HCT116 (cell line): ENCODE measurements at regions not wholly inside any gene's neighbourhood (a gene's known extent, or its start where the extent isn't known, plus 50 kb on each side); places are given as distances from the start of the nearest gene placed in this dataset.

Experiments
- ATAC-seq: fragments of 200-7000 bp; cut with Tn5 transposase; 2 replicates; pipeline ENCODE4 v1.9.1; 2020; ENCODE audit warnings: mild to moderate bottlenecking, moderate library complexity
- BruUV-seq: library from RNA; stranded (reverse); fragments of 400-500 nt; replicated peaks from 2 replicates; lab custom pipeline; 2021; lab: Mats Ljungman, UMichigan
- CTCF ChIA-PET: fragments of 300-600 bp; sonication (Branson Sonifier 250); formaldehyde crosslinking; loops from one replicate; lab custom pipeline; 2021; ENCODE audit warnings: antibody characterized with exemption; lab: Charles Lee
- POLR2A ChIA-PET: fragments of 300-600, 350-600 bp; sonication (Branson Sonifier 250); formaldehyde crosslinking; loops from one replicate; lab custom pipeline; 2021; ENCODE audit warnings: antibody characterized with exemption; lab: Charles Lee
- RAD21 ChIA-PET, 2 experiments: fragments of 300-600 bp; sonication (Branson Sonifier 250); formaldehyde crosslinking; loops; one replicate each; lab custom pipeline; 2023; ENCODE audit warnings: low total read pairs in 2 of 2; ENCODE audit not compliant: uncharacterized antibody in 2 of 2, unreplicated experiment in 2 of 2, low non-redundant PET in 1 of 2; lab: Charles Lee
- DNase-seq: peaks from one replicate; pipeline ENCODE4 v3.0.0-alpha.2; 2010; ENCODE audit warnings: low read depth, low spot score
- H2AFZ ChIP-seq: fragments of 200-600 bp; shearing (Covaris generic), sonication (generic); 2 replicates; pipeline ENCODE4 v1.6.1; 2017; ENCODE audit warnings: low read depth, mixed run types, mixed read lengths, antibody characterized with exemption, low read length; ENCODE audit not compliant: poor library complexity, severe bottlenecking
- H3K27ac ChIP-seq: 2 replicates; pipeline ENCODE4 v1.5.1; 2012; ENCODE audit warnings: low read depth, low read length
- H3K27me3 ChIP-seq: fragments of 200-600 bp; sonication (generic); 2 replicates; pipeline ENCODE4 v1.6.1; 2016; ENCODE audit warnings: mixed run types, low read length, mixed read lengths; ENCODE audit not compliant: insufficient read depth
- H3K36me3 ChIP-seq, 2 experiments: fragments of 200-500 bp in 1 of 2; fragments of 200-600 bp in 1 of 2; sonication (Bioruptor generic) in 1 of 2; sonication (generic) in 1 of 2; 2 replicates each; pipeline versions ENCODE4 v1.5.1 to v1.6.1; 2014 to 2016; ENCODE audit warnings: low read length in 2 of 2, inconsistent platforms in 1 of 2, mixed read lengths in 1 of 2, mixed run types in 1 of 2; ENCODE audit not compliant: insufficient read depth in 2 of 2, control insufficient read depth in 1 of 2
- H3K4me1 ChIP-seq, 2 experiments: fragments of 200-600 bp in 1 of 2; sonication (generic) in 1 of 2; 2 replicates each; pipeline versions ENCODE4 v1.5.1 to v1.6.1; 2012 to 2017; ENCODE audit warnings: low read length in 2 of 2, inconsistent platforms in 1 of 2, mild to moderate bottlenecking in 1 of 2, mixed read lengths in 1 of 2, mixed run types in 1 of 2, moderate library complexity in 1 of 2; ENCODE audit not compliant: insufficient read depth in 2 of 2, control insufficient read depth in 1 of 2
- H3K4me2 ChIP-seq: fragments of 200-600 bp; sonication (generic); 2 replicates; pipeline ENCODE4 v1.6.1; 2017; ENCODE audit warnings: mixed run types, low read length, mixed read lengths
- H3K4me3 ChIP-seq, 2 experiments: fragments of 200-600 bp in 1 of 2; sonication (generic) in 1 of 2; replicated peaks in 1 of 2; 2 replicates each; pipeline ENCODE4 v1.5.1; 2011 to 2016; ENCODE audit warnings: low read length in 2 of 2, control low read depth in 1 of 2, low read depth in 1 of 2, mild to moderate bottlenecking in 1 of 2, mixed read lengths in 1 of 2, mixed run types in 1 of 2
- H3K79me2 ChIP-seq: fragments of 200-600 bp; sonication (generic); 2 replicates; pipeline ENCODE4 v1.6.1; 2017; ENCODE audit warnings: mild to moderate bottlenecking, mixed run types, low read length, moderate library complexity, mixed read lengths; ENCODE audit not compliant: insufficient read depth
- H3K9ac ChIP-seq: fragments of 200-600 bp; sonication (generic); 2 replicates; pipeline ENCODE4 v1.6.1; 2016; ENCODE audit warnings: low read length, mixed read lengths
- H3K9me2 ChIP-seq: fragments of 200-600 bp; sonication (generic), shearing (Covaris generic); 2 replicates; pipeline ENCODE4 v1.6.1; 2017; ENCODE audit warnings: mixed run types, mild to moderate bottlenecking, moderate library complexity; ENCODE audit not compliant: insufficient read depth
- H3K9me3 ChIP-seq, 2 experiments: fragments of 200-500 bp in 1 of 2; fragments of 200-600 bp in 1 of 2; sonication (Bioruptor generic) in 1 of 2; sonication (generic) in 1 of 2; 2 replicates each; pipeline ENCODE4 v1.6.1; 2014 to 2017; ENCODE audit warnings: low read length in 2 of 2, mixed read lengths in 2 of 2, inconsistent platforms in 1 of 2, low read depth in 1 of 2, mild to moderate bottlenecking in 1 of 2, mixed run types in 1 of 2, moderate library complexity in 1 of 2; ENCODE audit not compliant: control insufficient read depth in 1 of 2, insufficient read depth in 1 of 2
- H4K20me1 ChIP-seq: fragments of 200-600 bp; sonication (generic), shearing (Covaris generic); 2 replicates; pipeline ENCODE4 v1.6.1; 2017; ENCODE audit warnings: mixed run types, mild to moderate bottlenecking, moderate library complexity; ENCODE audit not compliant: insufficient read depth
- CBX3 ChIP-seq: IDR thresholded peaks from 2 replicates; pipeline ENCODE4 v1.6.1; 2012; ENCODE audit warnings: low read depth
- EGR1 ChIP-seq: IDR thresholded peaks from 2 replicates; pipeline ENCODE4 v1.6.1; 2012; ENCODE audit warnings: low read depth
- EZH2 ChIP-seq: fragments of 200-600 bp; sonication (generic); IDR thresholded peaks from 2 replicates; pipeline ENCODE4 v1.6.1; 2017; ENCODE audit warnings: antibody characterized with exemption, mixed run types
- EZH2phosphoT487 ChIP-seq: fragments of 200-600 bp; IDR thresholded peaks from 2 replicates; pipeline ENCODE4 v1.6.1; 2018; ENCODE audit warnings: antibody characterized with exemption, borderline replicate concordance
- JUND ChIP-seq: IDR thresholded peaks from 2 replicates; pipeline ENCODE4 v1.6.1; 2012
- MAX ChIP-seq: IDR thresholded peaks from 2 replicates; pipeline ENCODE4 v1.6.1; 2012
- POLR2A ChIP-seq: IDR thresholded peaks from 2 replicates; pipeline ENCODE4 v1.7.0; 2011; ENCODE audit warnings: borderline replicate concordance; ENCODE audit not compliant: insufficient read depth, insufficient read length; ENCODE audit errors: extremely low read depth
- POLR2AphosphoS5 ChIP-seq: IDR thresholded peaks from 2 replicates; pipeline ENCODE4 v1.6.1; 2011; ENCODE audit warnings: mild to moderate bottlenecking, low read depth, low read length, moderate library complexity
- RAD21 ChIP-seq: IDR thresholded peaks from 2 replicates; pipeline ENCODE4 v1.6.1; 2012; ENCODE audit warnings: low read depth, mild to moderate bottlenecking
- REST ChIP-seq: IDR thresholded peaks from 2 replicates; pipeline ENCODE4 v1.6.1; 2012; ENCODE audit warnings: low read depth
- TCF7L2 ChIP-seq: IDR thresholded peaks from 2 replicates; pipeline ENCODE4 v1.7.0; 2011; ENCODE audit warnings: borderline replicate concordance, inconsistent platforms; ENCODE audit not compliant: insufficient read depth, insufficient read length; ENCODE audit errors: extremely low read depth
- YY1 ChIP-seq: IDR thresholded peaks from 2 replicates; pipeline ENCODE4 v1.6.1; 2011; ENCODE audit warnings: low read length, low read depth, moderate library complexity, mild to moderate bottlenecking; ENCODE audit not compliant: insufficient replicate concordance; ENCODE audit errors: extremely low read depth
- ZBTB33 ChIP-seq: IDR thresholded peaks from 2 replicates; pipeline ENCODE4 v1.6.1; 2011; ENCODE audit warnings: mild to moderate bottlenecking, low read length, moderate library complexity; ENCODE audit not compliant: insufficient replicate concordance; ENCODE audit errors: extremely low read depth
- ZNF274 ChIP-seq: fragments of 200-500 bp; sonication (Bioruptor generic); IDR thresholded peaks from 2 replicates; pipeline ENCODE4 v1.6.1; 2014; ENCODE audit warnings: mild to moderate bottlenecking, low read depth, low read length, inconsistent platforms
- intact Hi-C: fragments of 100-400 bp; cut with micrococcal nuclease; formaldehyde crosslinking; loops from 2 replicates; pipeline ENCODE4 v1.10.0; 2022

- intact Hi-C loops, result no loop called here
- H3K27ac ChIP-seq, result no peak overlapping the region
- ChIA-PET CTCF (no interaction called here), POLR2A (no interaction called here), RAD21 (no interaction called here)
- H3K27me3 ChIP-seq, result no peaks in the 10 kb centered on the region
- DNase-seq (no peak), ATAC-seq (no peak)
- H3K36me3 ChIP-seq, result no peaks in the 10 kb centered on the region
- no peak overlapping the region for H3K4me2 ChIP-seq
- H3K79me2 ChIP-seq, result no peaks in the 10 kb centered on the region
- no peaks in the 10 kb centered on the region for H3K4me1 ChIP-seq
- no peaks in the 10 kb centered on the region for H3K9me3 ChIP-seq
- H3K4me3 ChIP-seq, result no peak overlapping the region
- no TSS peak for BruUV-seq
- H3K9me2 ChIP-seq, result no peaks in the 10 kb centered on the region
- H3K9ac ChIP-seq, result no peak overlapping the region
- no peaks in the 10 kb centered on the region for H4K20me1 ChIP-seq
- H2AFZ ChIP-seq, result no peak overlapping the region
- TF ChIP-seq ZBTB33 (no peak), EGR1 (no peak), CBX3 (no peak), MAX (no peak), TCF7L2 (no peak), YY1 (no peak)
Measured at GRCh38 chr1:56183151-56183550, 396.2 kb downstream of the PLPP3 start.

- Histone ChIP-seq H3K36me3 (no peaks in the 10 kb centered on the region), H3K4me1 (no peaks in the 10 kb centered on the region), H3K27ac (no peak overlapping the region), H3K9me2 (no peaks in the 10 kb centered on the region), H3K27me3 (no peaks in the 10 kb centered on the region), H3K9me3 (no peaks in the 10 kb centered on the region), H3K79me2 (no peaks in the 10 kb centered on the region), H2AFZ (no peak overlapping the region), H3K9ac (no peak overlapping the region), H4K20me1 (no peaks in the 10 kb centered on the region), H3K4me2 (no peak overlapping the region), H3K4me3 (no peak overlapping the region)
- no TSS peak for BruUV-seq
- intact Hi-C loops, result no loop called here
- POLR2A ChIA-PET, result no interaction called here
- no peak for DNase-seq
- RAD21 ChIA-PET, result no interaction called here
- ATAC-seq, result no peak
- CTCF ChIA-PET, result no interaction called here
- TF ChIP-seq REST (no peak), EZH2phosphoT487 (no peak), CBX3 (no peak), EGR1 (no peak), ZNF274 (no peak), RAD21 (no peak), POLR2A (no peak), YY1 (no peak), JUND (no peak), EZH2 (no peak), POLR2AphosphoS5 (no peak)
Measured at GRCh38 chr1:56180520-56181190, 398.7 kb downstream of the PLPP3 start.
